DMS53 treated with DMSO at 0.1 percent for 48 hours (cell line): ENCODE measurements at regions not wholly inside any gene's neighbourhood (a gene's known extent, or its start where the extent isn't known, plus 50 kb on each side); places are given as distances from the start of the nearest gene placed in this dataset.

ENCODE experiments used
- DNase-seq: peaks from one replicate; lab custom pipeline; 2025; ENCODE audit not compliant: unreplicated experiment; lab: John Stamatoyannopoulos, UW

GRCh38 chr21:23699402-23699801, 1907.9 kb downstream of the MRPL39 start:
- DNase-seq, result no peak

GRCh38 chr21:23698619-23699018, 1908.7 kb downstream of the MRPL39 start:
- DNase-seq, result no peak

DNA sequence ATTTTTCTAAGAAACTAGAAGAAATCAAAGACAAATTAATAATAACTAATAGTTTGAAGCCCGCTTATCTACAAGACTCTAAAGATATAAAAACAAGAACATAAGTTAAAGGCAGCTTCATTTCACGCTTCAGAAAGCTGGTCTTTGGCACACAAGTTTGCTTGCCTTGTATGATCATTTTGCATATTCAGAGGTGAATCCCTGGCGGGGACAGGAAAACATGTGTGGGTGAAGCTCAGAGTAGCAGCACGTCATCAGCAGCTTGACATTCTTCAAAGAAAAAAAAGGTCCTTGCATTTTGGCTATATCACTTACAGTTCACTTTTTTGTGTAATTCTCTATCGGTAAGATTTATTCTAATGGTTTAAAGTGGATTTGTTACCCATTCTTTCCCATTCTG, 1911.8 kb downstream of the MRPL39 start:
- no peak for DNase-seq

DNA sequence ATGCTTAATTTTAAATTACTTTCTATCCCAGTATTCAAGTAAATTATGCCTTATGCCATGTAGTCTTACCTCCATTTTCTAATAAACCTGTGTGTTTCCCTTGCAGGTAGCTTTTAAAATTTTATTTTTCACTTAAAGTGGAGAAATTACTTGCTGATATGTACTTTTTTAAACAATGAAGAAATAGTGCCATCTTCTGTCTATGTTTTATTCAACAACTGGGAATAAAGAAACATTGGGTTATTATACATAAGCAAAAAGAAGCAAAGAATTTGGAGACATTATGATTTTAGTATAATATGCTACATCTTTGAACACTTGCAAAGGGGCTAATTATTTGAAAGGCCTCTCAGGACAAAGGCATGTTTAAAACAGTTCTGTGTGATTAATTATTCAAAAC, 1912.9 kb downstream of the MRPL39 start:
- no peak for DNase-seq

GRCh38 chr21:23690316-23690715, 1917.0 kb downstream of the MRPL39 start:
- DNase-seq, result no peak

DNA sequence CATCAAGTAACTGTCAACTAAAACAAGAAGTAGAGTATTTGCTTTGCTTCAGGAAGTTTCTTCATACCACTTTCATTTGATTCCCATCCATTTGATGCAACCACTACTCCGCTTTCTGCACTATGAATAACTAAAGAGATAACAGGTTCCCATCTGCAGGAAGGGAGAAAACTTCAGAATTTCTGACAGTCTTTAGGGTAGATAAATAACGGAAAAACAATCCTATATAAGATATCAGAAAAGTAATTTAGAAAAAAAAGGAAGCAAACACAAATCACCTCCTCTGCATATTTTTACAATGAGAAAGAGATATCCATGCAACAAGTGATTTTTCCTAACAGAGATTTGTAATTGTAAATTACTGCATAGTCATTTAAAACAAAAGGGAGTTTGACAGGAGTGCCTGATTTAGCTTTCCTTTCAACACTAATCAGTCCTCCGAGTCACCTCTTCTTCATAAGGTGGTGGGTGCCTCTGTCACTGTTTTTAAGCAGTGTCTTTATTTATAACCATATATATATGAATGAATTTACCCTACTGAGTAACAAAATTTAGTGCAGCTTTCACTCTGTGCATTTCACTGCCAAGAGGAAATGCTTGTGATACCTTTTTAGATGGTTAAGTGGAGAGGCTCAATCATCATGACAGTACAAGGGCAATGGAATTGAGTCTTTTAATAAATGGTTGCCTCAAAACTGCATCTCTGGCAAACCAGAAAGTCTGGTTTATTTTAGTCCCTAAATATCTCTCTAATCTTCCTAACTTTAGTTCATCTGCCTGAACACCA, 1920.4 kb downstream of the MRPL39 start:
- DNase-seq, result no peak

DNA sequence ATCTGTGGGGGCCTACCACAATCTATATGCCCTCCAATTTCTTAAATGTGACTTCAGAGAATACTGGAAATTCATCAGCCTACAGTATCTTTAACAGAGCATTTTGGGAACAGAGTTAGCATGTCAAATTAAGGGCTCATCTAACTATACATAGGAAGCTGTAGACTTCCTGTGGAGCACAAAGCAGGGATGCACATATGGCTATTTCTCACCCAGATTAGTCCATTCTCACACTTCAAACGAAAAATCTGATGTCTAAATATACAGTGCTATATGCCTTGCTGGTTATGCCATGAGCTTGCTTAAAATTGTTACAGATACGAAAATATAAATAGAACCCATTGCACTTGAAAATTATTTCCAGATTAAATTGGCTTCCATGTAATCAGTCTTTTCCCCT, 1922.8 kb downstream of the MRPL39 start:
- no peak for DNase-seq

DNA sequence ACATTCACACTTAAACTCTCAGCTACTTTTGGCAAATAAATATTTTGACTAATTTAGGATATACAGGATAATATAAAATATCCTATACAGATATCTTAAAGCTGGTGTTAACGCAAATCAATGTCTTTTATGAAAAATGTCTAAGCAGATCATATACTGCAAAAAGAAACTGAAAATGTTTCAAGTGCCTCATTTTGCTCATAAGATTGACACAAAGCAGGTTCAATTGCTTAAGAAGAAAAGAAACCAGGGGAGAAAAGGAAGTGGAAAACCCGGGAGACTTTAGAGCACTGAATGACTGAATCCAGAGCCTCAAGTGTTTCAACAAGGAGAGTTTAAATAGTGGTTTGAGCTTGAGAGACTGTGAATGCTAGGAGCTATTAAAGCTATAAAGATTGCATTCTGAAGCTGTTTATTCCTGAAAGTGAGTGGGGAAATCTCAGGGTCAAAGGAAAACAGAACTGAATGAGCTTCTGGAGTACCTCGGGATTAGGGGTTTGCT, 1943.0 kb downstream of the MRPL39 start:
- DNase-seq, result no peak

GRCh38 chr21:23660560-23660959, 1946.7 kb downstream of the MRPL39 start:
- no peak for DNase-seq

- DNase-seq, result no peak
Measured at GRCh38 chr21:23644768-23645167, 1962.5 kb downstream of the MRPL39 start.

DNA sequence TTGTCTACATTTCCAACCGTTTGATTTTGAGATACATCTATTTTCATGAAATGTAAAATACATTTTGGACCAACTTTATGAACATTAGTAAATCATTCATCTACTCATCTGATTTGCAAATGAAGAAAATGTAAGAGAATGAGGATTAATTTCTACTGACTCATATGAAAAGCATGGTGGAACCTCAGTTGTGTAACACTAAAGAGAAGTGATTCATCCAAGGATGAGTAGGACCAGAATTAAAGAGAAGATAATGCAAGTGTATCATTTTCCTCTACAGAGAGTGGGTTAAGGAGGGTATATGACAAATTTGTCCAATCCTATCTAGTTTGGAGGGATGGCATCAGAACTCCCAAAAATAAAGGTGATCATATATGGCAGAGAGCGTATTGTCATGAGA, 1967.6 kb downstream of the MRPL39 start:
- no peak for DNase-seq

GRCh38 chr21:23638131-23638695, 1969.1 kb downstream of the MRPL39 start:
- DNase-seq, result no peak

DNA sequence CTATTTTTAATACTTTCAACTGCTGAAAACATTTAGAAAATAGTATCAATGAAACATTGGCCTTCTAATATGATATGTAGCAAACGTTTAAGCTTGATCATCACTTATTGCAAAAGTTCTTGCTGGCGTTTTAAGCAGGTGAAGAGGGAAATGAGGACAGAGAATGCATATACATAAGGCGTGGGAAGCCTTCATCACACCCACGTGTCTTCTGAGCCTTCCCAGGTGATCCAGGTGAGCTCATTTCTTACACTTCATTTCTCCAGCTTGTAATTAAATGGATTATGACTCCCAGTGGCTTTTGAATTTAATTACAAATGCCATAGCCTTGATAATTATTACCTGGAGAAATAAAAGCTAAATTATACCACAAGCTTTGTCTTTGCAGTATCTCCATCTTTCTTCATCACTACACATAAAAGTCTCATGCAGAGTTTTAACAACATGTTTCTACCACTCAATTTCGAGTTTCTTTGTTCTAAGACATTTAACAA, 1973.8 kb downstream of the MRPL39 start:
- DNase-seq, result no peak

DNA sequence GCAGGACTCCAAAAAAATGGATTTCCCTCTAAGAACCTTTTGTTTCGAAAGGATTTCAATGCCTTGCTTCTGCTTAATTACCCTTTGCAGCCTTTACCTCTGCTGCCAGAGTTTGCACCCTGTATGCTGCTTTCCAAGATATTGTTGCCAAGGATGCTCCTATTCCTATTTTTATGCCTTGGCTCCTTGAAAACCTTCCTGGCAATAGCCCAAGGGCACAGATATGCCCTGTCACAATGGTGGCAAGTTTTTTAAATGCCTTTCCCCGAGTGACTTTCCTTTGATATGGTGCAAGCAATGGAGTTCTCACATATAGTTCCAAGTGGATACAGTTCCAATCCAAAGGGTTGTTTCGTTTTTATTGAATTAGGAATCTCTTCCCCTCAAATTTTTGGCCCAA, 1983.0 kb downstream of the MRPL39 start:
- no peak for DNase-seq

GRCh38 chr21:23613014-23613413, 1994.3 kb downstream of the MRPL39 start:
- no peak for DNase-seq

GRCh38 chr21:23612210-23612609, 1995.1 kb downstream of the MRPL39 start:
- no peak for DNase-seq

- no peak for DNase-seq
Measured at GRCh38 chr21:23607782-23608431, 1999.4 kb downstream of the MRPL39 start.

- no peak for DNase-seq
Measured at GRCh38 chr21:23601549-23601948, 2005.7 kb downstream of the MRPL39 start.

- no peak for DNase-seq
Measured at GRCh38 chr21:23593582-23593981, 2013.7 kb downstream of the MRPL39 start.

DNA sequence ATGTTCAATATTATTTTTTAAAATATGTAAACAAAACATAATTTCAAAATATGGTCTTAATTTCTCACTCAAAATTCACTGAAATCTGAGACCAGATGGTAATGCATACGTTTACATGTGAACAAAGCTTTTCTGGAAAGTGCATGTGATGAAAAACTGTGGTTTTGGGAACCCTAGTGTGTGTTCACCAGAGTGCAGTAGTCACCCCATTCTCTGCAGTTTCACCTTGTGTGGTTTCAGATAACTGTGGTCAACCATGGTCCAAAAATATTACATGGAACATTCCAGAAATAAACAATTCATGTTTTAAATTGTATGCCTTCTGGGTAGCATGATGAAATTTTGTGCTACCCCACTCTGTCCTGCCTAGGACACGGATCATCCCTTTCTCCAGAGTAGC, 2021.9 kb downstream of the MRPL39 start:
- DNase-seq, result no peak

DNA sequence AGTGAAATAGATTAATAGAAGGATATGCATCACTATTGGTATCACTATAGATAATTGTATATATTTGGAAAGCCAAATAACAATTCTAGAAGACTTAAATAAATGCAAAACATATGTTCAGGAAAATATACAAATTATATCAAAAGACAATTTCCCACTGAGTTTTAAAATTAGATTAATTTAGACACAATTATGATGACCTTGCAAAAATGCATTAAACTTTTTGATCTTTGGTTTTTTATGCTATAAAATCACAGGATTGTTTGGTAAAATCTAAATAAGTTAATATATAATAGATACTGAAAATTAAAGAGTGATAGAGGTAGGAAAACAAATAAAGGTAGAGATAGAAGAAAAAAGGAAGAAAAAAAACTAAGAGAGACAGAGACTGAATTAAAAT, 2027.7 kb downstream of the MRPL39 start:
- DNase-seq, result no peak

DNA sequence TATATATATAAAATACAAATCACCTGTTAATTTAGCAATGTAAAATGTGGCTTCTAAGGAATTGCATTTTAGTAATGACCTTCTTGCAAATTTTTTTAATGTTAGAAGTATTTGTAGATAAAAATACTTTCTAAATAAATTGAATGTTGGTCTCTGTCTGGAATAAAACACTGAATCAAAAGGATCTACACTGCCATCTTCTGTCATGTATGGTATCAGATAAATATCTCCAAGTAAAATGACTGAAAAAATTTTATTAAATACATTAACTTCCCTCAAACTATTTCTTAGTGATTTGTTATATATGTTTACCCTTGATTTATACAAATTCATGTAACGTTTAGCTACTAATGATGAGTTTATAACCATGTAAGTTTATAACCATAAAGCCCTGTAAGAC, 2029.3 kb downstream of the MRPL39 start:
- DNase-seq, result no peak
